Naive thymus-derived CD4-positive, alpha-beta T cell (primary cell): ENCODE measurements at regions not wholly inside any gene's neighbourhood (a gene's known extent, or its start where the extent isn't known, plus 50 kb on each side); places are given as distances from the start of the nearest gene placed in this dataset.
"Not testable (repeated sequence)": the region's sequence is repeated elsewhere in the genome, so short reads cannot be mapped to it uniquely, and the experiment has no call there.

Experiments
- ATAC-seq: fragments of 150-1000 bp; cut with Tn5 transposase; 2 replicates; pipeline ENCODE4 v1.10.0; 2021; ENCODE audit warnings: mild to moderate bottlenecking, moderate library complexity
- CTCF ChIA-PET: fragments of 350-600 bp; sonication (Branson Sonifier 250); formaldehyde crosslinking; loops from one replicate; lab custom pipeline; 2021; ENCODE audit warnings: antibody characterized with exemption; lab: Charles Lee
- POLR2A ChIA-PET: fragments of 350-600 bp; sonication (Branson Sonifier 250); formaldehyde crosslinking; loops from one replicate; lab custom pipeline; 2021; ENCODE audit warnings: antibody characterized with exemption, inconsistent platforms; lab: Charles Lee
- DNase-seq, 9 donors: peaks; one replicate each; pipeline versions ENCODE4 v3.0.0 to v3.0.0-alpha.2; 2020 to 2022; ENCODE audit warnings: mixed read lengths in 1 of 9
- H3K27ac ChIP-seq: one replicate; pipeline ENCODE4 v1.7.0; 2013; ENCODE audit warnings: mild to moderate bottlenecking, low read depth, low read length, moderate library complexity
- H3K27me3 ChIP-seq, 2 donors: one replicate each; pipeline ENCODE4 v1.7.0; 2013; ENCODE audit warnings: low read length in 2 of 2, mild to moderate bottlenecking in 2 of 2, moderate library complexity in 2 of 2; ENCODE audit not compliant: control insufficient read depth in 2 of 2, insufficient read depth in 2 of 2
- H3K36me3 ChIP-seq, 3 experiments: 1 replicate in 2 of 3; 2 replicates in 1 of 3; pipeline ENCODE4 v1.7.0; 2013; ENCODE audit warnings: low read length in 3 of 3, mild to moderate bottlenecking in 3 of 3, moderate library complexity in 1 of 3; ENCODE audit not compliant: insufficient read depth in 3 of 3, control insufficient read depth in 2 of 3
- H3K4me1 ChIP-seq, 2 donors: one replicate each; pipeline ENCODE4 v1.7.0; 2013; ENCODE audit warnings: low read length in 2 of 2, mild to moderate bottlenecking in 2 of 2, moderate library complexity in 1 of 2; ENCODE audit not compliant: control insufficient read depth in 2 of 2, insufficient read depth in 2 of 2
- H3K4me3 ChIP-seq: 2 replicates; pipeline ENCODE4 v1.7.0; 2013; ENCODE audit warnings: mild to moderate bottlenecking, low read length
- H3K9me3 ChIP-seq, 3 experiments: 1 replicate in 2 of 3; 2 replicates in 1 of 3; pipeline ENCODE4 v1.7.0; 2013; ENCODE audit warnings: low read length in 3 of 3; ENCODE audit not compliant: control insufficient read depth in 2 of 3
- H3K27ac Mint-ChIP-seq, 9 donors: one replicate each; pipeline ENCODE4 v1.8.0; 2020 to 2022; ENCODE audit warnings: mixed read lengths in 9 of 9, mild to moderate bottlenecking in 8 of 9, moderate library complexity in 5 of 9, inconsistent platforms in 2 of 9
- H3K27me3 Mint-ChIP-seq, 5 donors: one replicate each; pipeline ENCODE4 v1.8.0; 2021 to 2022; ENCODE audit warnings: mixed read lengths in 5 of 5, mild to moderate bottlenecking in 1 of 5
- H3K36me3 Mint-ChIP-seq, 5 donors: one replicate each; pipeline ENCODE4 v1.8.0; 2020 to 2022; ENCODE audit warnings: mixed read lengths in 5 of 5, mild to moderate bottlenecking in 3 of 5, inconsistent platforms in 1 of 5
- H3K4me1 Mint-ChIP-seq, 7 donors: one replicate each; pipeline ENCODE4 v1.8.0; 2020 to 2022; ENCODE audit warnings: mixed read lengths in 7 of 7, mild to moderate bottlenecking in 3 of 7, inconsistent platforms in 1 of 7
- H3K4me3 Mint-ChIP-seq, 10 donors: one replicate each; pipeline ENCODE4 v1.8.0; 2020 to 2022; ENCODE audit warnings: mild to moderate bottlenecking in 10 of 10, mixed read lengths in 10 of 10, moderate library complexity in 6 of 10, inconsistent platforms in 2 of 10
- H3K9me3 Mint-ChIP-seq, 11 donors: one replicate each; pipeline ENCODE4 v1.8.0; 2020 to 2022; ENCODE audit warnings: mixed read lengths in 11 of 11, mild to moderate bottlenecking in 4 of 11, inconsistent platforms in 1 of 11, moderate library complexity in 1 of 11
- intact Hi-C, 2 donors: fragments of 100-400 bp; cut with micrococcal nuclease; formaldehyde crosslinking; loops; one replicate each; pipeline ENCODE4 v1.15.1; 2023

DNA sequence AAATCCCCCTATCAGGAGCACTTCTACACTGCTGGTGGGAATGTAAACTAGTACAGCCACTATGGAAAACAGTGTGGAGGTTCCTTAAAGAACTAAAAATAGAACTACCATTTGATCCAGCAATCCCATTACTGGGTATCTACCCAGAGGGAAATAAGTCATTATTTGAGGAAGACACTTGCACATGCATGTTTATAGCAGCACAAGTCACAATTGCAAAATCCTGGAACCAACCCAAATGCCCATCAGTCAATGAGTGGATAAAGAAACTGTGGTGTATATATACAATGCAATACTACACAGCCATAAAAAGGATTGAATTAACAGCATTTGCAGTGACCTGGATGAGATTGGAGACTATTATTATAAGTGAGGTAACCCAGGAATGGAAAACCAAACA lies 111.7 kb upstream of the ID4 start:
- H3K4me1 Mint-ChIP-seq, H3K9me3 ChIP-seq, H3K27me3 ChIP-seq, H3K27me3 Mint-ChIP-seq, H3K36me3 ChIP-seq, H3K27ac Mint-ChIP-seq, H3K4me3 ChIP-seq, H3K9me3 Mint-ChIP-seq, H3K36me3 Mint-ChIP-seq, intact Hi-C loops, CTCF ChIA-PET, ATAC-seq, H3K27ac ChIP-seq, POLR2A ChIA-PET, DNase-seq, H3K4me3 Mint-ChIP-seq, H3K4me1 ChIP-seq: not testable (repeated sequence)

DNA sequence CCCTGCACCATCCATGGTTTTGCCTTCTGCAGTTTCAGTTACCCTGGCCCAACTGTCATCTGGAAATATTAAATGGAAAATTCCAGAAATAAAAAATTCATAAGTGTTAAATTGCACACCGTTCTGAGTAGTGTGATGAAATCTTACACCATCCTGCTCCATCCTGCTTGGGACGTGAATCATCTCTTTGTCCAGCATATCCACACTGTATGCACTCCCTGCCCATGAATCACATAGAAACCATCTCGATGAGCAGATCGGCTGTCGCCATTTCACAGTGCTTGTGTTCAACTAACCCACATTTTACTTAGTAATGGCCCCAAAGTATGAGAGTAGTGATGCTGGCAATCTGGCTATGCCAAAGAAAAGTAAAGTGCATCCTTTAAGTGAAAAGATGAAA lies 105.9 kb upstream of the ID4 start:
- ChIA-PET CTCF (no interaction called here), POLR2A (no interaction called here)
- H3K27ac ChIP-seq, result no peak overlapping the region

DNA sequence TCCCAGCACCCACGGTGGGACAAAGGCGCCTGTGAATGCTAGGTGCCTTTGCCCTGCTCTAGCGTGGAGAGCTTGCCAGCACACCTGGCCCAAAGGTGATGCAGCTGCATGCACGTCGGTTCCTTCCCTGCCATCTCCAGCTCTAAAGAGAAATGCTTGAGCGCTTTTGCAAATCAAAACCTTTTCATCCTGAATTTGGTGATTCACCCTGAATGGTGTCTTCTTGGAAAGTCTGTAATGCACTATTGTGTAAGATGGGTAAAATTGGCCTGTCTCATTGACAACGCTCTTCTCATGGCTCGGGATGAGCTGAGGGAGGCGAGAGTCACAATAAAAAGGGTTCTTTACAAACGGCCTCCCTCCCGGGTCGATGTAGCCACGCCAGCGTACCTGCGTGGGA lies 103.1 kb upstream of the ID4 start:
- no peaks in the 10 kb centered on the region for H3K36me3 Mint-ChIP-seq
- ChIA-PET POLR2A (no interaction called here), CTCF (no interaction called here)
- no peaks in the 10 kb centered on the region for H3K9me3 ChIP-seq
- intact Hi-C loops, result no loop called here
- no peaks in the 10 kb centered on the region for H3K4me1 Mint-ChIP-seq
- no peak overlapping the region for H3K4me3 ChIP-seq
- peaks cover 0 to 4% (median 0%) of the 10 kb centered on the region in 5 donors for H3K27me3 Mint-ChIP-seq
- H3K27me3 ChIP-seq, result no peaks in the 10 kb centered on the region
- H3K4me3 Mint-ChIP-seq, result no peak overlapping the region
- no peaks in the 10 kb centered on the region for H3K36me3 ChIP-seq
- H3K4me1 ChIP-seq, result no peaks in the 10 kb centered on the region
- H3K27ac ChIP-seq, result no peak overlapping the region
- H3K9me3 Mint-ChIP-seq, result peaks cover 0 to 12% (median 4%) of the 10 kb centered on the region in 11 donors
- DNase-seq (no peak), ATAC-seq (no peak)
- no peak overlapping the region for H3K27ac Mint-ChIP-seq

More for the DNA sequence above, 105.9 kb upstream of the ID4 start:
- Mint-ChIP-seq H3K36me3 (no peaks in the 10 kb centered on the region), H3K4me1 (no peaks in the 10 kb centered on the region), H3K4me3 (no peak overlapping the region), H3K27me3 (peaks cover 0 to 4% (median 0%) of the 10 kb centered on the region in 5 donors), H3K9me3 (peaks cover 0 to 10% (median 4%) of the 10 kb centered on the region in 11 donors), H3K27ac (no peak overlapping the region)
- Histone ChIP-seq H3K36me3 (no peaks in the 10 kb centered on the region), H3K4me1 (no peaks in the 10 kb centered on the region), H3K27me3 (no peaks in the 10 kb centered on the region), H3K4me3 (no peak overlapping the region), H3K9me3 (no peaks in the 10 kb centered on the region)
- intact Hi-C loops, result no loop called here
- ATAC-seq (no peak), DNase-seq (no peak)

DNA sequence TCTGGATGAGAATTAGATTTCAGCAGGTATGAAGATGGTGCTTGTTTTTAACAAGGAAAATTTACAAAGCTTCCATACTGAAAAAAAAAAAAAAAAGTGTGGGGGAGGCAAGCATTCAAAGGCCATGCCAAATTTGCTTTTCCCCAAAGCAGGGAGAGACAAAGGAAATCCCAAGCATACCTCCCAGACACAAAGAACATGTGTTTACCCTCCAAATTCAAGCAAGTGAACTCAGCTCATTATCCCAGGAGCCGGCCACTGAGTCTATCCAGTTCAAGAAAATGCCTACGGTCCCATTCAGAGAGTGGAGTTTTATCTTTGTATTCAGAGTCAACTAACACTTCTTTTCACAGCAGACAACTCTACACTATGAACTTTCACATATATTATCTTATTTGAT lies 102.7 kb upstream of the ID4 start:
- Histone ChIP-seq H3K4me1 (no peaks in the 10 kb centered on the region), H3K9me3 (no peaks in the 10 kb centered on the region), H3K27me3 (no peaks in the 10 kb centered on the region), H3K27ac (no peak overlapping the region), H3K4me3 (no peak overlapping the region), H3K36me3 (no peaks in the 10 kb centered on the region)
- H3K27me3 Mint-ChIP-seq, result peaks cover 0 to 4% (median 0%) of the 10 kb centered on the region in 5 donors
- H3K9me3 Mint-ChIP-seq, result peaks cover 0 to 12% (median 4%) of the 10 kb centered on the region in 11 donors
- ATAC-seq, result no peak
- ChIA-PET POLR2A (no interaction called here), CTCF (no interaction called here)
- intact Hi-C loops, result no loop called here
- H3K36me3 Mint-ChIP-seq, result no peaks in the 10 kb centered on the region
- no peak overlapping the region for H3K27ac Mint-ChIP-seq
- no peaks in the 10 kb centered on the region for H3K4me1 Mint-ChIP-seq
- DNase-seq, result no peak
- no peak overlapping the region for H3K4me3 Mint-ChIP-seq

DNA sequence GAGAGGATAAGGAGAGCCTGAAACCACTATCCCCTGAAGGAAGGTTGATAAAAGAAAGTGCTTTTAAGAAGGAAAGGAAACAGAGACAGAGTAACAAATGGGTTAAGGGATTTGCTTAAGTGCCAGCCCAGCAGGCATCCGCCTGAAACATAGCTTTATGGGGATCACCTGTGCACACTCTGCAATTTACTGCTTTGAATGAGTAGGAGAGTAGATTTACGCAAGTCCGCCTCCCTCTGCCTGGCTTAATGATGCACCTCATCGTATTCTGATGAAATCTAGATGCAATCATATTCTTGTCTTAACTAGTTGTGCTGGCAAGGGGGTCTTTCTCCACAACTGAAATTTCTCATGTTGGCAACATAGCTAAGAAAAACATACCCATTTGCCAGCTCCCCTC lies 101.1 kb upstream of the ID4 start:
- no peaks in the 10 kb centered on the region for H3K9me3 ChIP-seq
- Mint-ChIP-seq H3K27ac (no peak overlapping the region), H3K27me3 (peaks cover 0 to 4% (median 0%) of the 10 kb centered on the region in 5 donors), H3K4me1 (no peaks in the 10 kb centered on the region), H3K4me3 (no peak overlapping the region), H3K36me3 (no peaks in the 10 kb centered on the region), H3K9me3 (peaks cover 0 to 11% (median 7%) of the 10 kb centered on the region in 11 donors)
- ATAC-seq, result no peak
- H3K27ac ChIP-seq, result no peak overlapping the region
- CTCF ChIA-PET, result no interaction called here
- intact Hi-C loops, result no loop called here
- no peak for DNase-seq
- H3K36me3 ChIP-seq, result no peaks in the 10 kb centered on the region
- no peaks in the 10 kb centered on the region for H3K27me3 ChIP-seq
- POLR2A ChIA-PET, result no interaction called here
- H3K4me1 ChIP-seq, result no peaks in the 10 kb centered on the region
- no peak overlapping the region for H3K4me3 ChIP-seq

DNA sequence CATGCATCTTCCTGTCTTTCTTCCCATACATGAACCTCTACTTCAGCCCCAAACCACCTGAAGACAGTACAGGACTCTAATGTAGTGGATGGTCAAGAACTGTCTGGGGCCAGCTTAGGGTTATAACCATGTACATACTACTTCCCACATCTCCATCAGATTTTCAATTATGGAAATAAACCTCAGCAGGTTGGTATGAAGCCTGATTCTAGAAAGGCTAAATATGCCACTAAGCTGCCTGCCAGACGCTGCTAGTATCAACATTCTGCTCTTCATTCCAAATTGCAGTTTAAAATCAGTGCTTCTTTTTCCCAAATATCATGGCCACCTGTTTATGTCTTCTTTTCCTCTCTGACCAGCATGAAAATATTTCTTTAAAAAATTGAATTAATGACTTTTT lies 99.2 kb upstream of the ID4 start:
- H3K27ac ChIP-seq, result no peak overlapping the region
- ChIA-PET POLR2A (no interaction called here), CTCF (interaction anchor here (0.6 kb wide), 1 partner anchor 12 kb away, joined by 3 read pairs; no protein-coding TSS in a partner anchor)
- no peak for DNase-seq
- no peaks in the 10 kb centered on the region for H3K9me3 ChIP-seq
- peaks cover 0 to 12% (median 4%) of the 10 kb centered on the region in 11 donors for H3K9me3 Mint-ChIP-seq
- H3K4me1 ChIP-seq, result no peaks in the 10 kb centered on the region
- no peaks in the 10 kb centered on the region for H3K36me3 Mint-ChIP-seq
- peaks cover 0 to 4% (median 0%) of the 10 kb centered on the region in 5 donors for H3K27me3 Mint-ChIP-seq
- H3K4me3 Mint-ChIP-seq, result no peak overlapping the region
- H3K27ac Mint-ChIP-seq, result no peak overlapping the region
- H3K27me3 ChIP-seq, result no peaks in the 10 kb centered on the region
- no peak overlapping the region for H3K4me3 ChIP-seq
- no peak for ATAC-seq
- intact Hi-C loops, result no loop called here
- no peaks in the 10 kb centered on the region for H3K36me3 ChIP-seq
- no peaks in the 10 kb centered on the region for H3K4me1 Mint-ChIP-seq

DNA sequence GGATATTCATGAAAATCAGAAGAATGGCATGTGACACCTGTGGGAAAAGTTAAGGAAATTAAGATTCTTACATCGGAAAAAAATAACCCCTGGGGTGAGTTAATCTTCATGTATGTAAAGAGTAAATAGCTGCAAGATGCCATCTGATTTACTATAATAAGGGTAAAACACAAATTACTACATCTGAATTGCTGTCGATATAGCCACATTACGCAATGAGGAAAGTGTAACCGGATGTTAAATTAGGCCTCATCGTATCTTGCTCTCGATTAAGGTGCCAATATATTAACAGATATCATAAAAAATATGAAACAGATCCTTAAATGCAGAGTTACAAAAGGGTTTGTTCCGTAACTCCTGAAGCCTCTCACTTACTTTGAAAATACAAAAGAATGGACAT lies 87.4 kb upstream of the ID4 start:
- Histone ChIP-seq H3K9me3 (no peaks in the 10 kb centered on the region), H3K27me3 (no peaks in the 10 kb centered on the region), H3K4me1 (no peaks in the 10 kb centered on the region), H3K27ac (no peak overlapping the region), H3K4me3 (no peak overlapping the region), H3K36me3 (no peaks in the 10 kb centered on the region)
- ATAC-seq (no peak), DNase-seq (no peak)
- POLR2A ChIA-PET, result no interaction called here
- intact Hi-C loops, result no loop called here
- Mint-ChIP-seq H3K27ac (no peak overlapping the region), H3K36me3 (no peaks in the 10 kb centered on the region), H3K4me1 (no peaks in the 10 kb centered on the region), H3K4me3 (no peak overlapping the region), H3K9me3 (peaks cover 0 to 14% (median 3%) of the 10 kb centered on the region in 11 donors), H3K27me3 (no peaks in the 10 kb centered on the region)
- CTCF ChIA-PET, result no interaction called here
